Skeletal muscle tissue (tissue), 3 donors: ENCODE measurements at regions not wholly inside any gene's neighbourhood (a gene's known extent, or its start where the extent isn't known, plus 50 kb on each side); places are given as distances from the start of the nearest gene placed in this dataset.
"Not testable (repeated sequence)": the region's sequence is repeated elsewhere in the genome, so short reads cannot be mapped to it uniquely, and the experiment has no call there.

Source experiments
- H3K27ac ChIP-seq: one replicate; pipeline ENCODE4 v1.7.0; 2013; ENCODE audit warnings: mild to moderate bottlenecking, low read depth, low read length, inconsistent platforms
- H3K27me3 ChIP-seq, 3 donors: one replicate each; pipeline ENCODE4 v1.7.0; 2013; ENCODE audit warnings: low read length in 3 of 3; ENCODE audit not compliant: control insufficient read depth in 3 of 3, insufficient read depth in 3 of 3
- H3K36me3 ChIP-seq, 3 donors: one replicate each; pipeline ENCODE4 v1.7.0; 2013; ENCODE audit warnings: low read length in 3 of 3; ENCODE audit not compliant: control insufficient read depth in 3 of 3, insufficient read depth in 3 of 3
- H3K4me1 ChIP-seq, 3 donors: one replicate each; pipeline ENCODE4 v1.7.0; 2013; ENCODE audit warnings: low read length in 3 of 3, mild to moderate bottlenecking in 3 of 3; ENCODE audit not compliant: control insufficient read depth in 3 of 3, insufficient read depth in 3 of 3
- H3K4me3 ChIP-seq, 3 donors: one replicate each; pipeline ENCODE4 v1.7.0; 2013; ENCODE audit warnings: low read length in 3 of 3
- H3K9ac ChIP-seq, 3 donors: one replicate each; pipeline ENCODE4 v1.7.0; 2013; ENCODE audit warnings: low read length in 3 of 3, mild to moderate bottlenecking in 3 of 3, moderate library complexity in 2 of 3, low read depth in 1 of 3
- H3K9me3 ChIP-seq, 3 donors: one replicate each; pipeline ENCODE4 v1.7.0; 2013; ENCODE audit warnings: low read length in 3 of 3; ENCODE audit not compliant: control insufficient read depth in 3 of 3
- donor health status: Osteomylitis.

GRCh38 chr1:47534436-47534835 is 96.6 kb downstream of the FOXD2 start:
- Histone ChIP-seq H3K27me3 (peaks cover 2 to 23% (median 8%) of the 10 kb centered on the region in 3 donors), H3K36me3 (no peaks in the 10 kb centered on the region), H3K27ac (no peak overlapping the region), H3K4me1 (peaks cover 14 to 21% (median 16%) of the 10 kb centered on the region in 3 donors), H3K9ac (no peak overlapping the region), H3K4me3 (no peak overlapping the region), H3K9me3 (peaks cover 0 to 2% (median 0%) of the 10 kb centered on the region in 3 donors)

GRCh38 chr1:47536646-47537118 is 98.8 kb downstream of the FOXD2 start:
- H3K4me1 ChIP-seq = peaks cover 14 to 21% (median 16%) of the 10 kb centered on the region in 3 donors
- H3K27ac ChIP-seq = no peak overlapping the region
- no peaks in the 10 kb centered on the region for H3K36me3 ChIP-seq
- no peaks in the 10 kb centered on the region for H3K9me3 ChIP-seq
- no peak overlapping the region for H3K9ac ChIP-seq
- H3K4me3 ChIP-seq = no peak overlapping the region
- H3K27me3 ChIP-seq = peaks cover 2 to 20% (median 8%) of the 10 kb centered on the region in 3 donors

GRCh38 chr1:47537268-47537667 is 99.4 kb downstream of the FOXD2 start:
- H3K36me3 ChIP-seq = no peaks in the 10 kb centered on the region
- H3K4me1 ChIP-seq = peaks cover 14 to 21% (median 16%) of the 10 kb centered on the region in 3 donors
- peaks cover 2 to 20% (median 8%) of the 10 kb centered on the region in 3 donors for H3K27me3 ChIP-seq
- H3K4me3 ChIP-seq = no peak overlapping the region
- no peaks in the 10 kb centered on the region for H3K9me3 ChIP-seq
- H3K27ac ChIP-seq = no peak overlapping the region
- no peak overlapping the region for H3K9ac ChIP-seq

- no peak overlapping the region for H3K4me3 ChIP-seq
- no peaks in the 10 kb centered on the region for H3K9me3 ChIP-seq
- H3K4me1 ChIP-seq = peaks cover 10 to 19% (median 13%) of the 10 kb centered on the region in 3 donors
- H3K27me3 ChIP-seq = peaks cover under 1 to 20% (median 2%) of the 10 kb centered on the region in 3 donors
- no peak overlapping the region for H3K9ac ChIP-seq
- no peaks in the 10 kb centered on the region for H3K36me3 ChIP-seq
- no peak overlapping the region for H3K27ac ChIP-seq
Measured at GRCh38 chr1:47537966-47538365, 100.1 kb downstream of the FOXD2 start.

GRCh38 chr1:47538530-47538929 is 100.7 kb downstream of the FOXD2 start:
- H3K27ac ChIP-seq, H3K4me3 ChIP-seq, H3K9ac ChIP-seq, H3K9me3 ChIP-seq, H3K36me3 ChIP-seq: not testable (repeated sequence)
- Histone ChIP-seq H3K27me3 (peaks cover 0 to 20% (median 0%) of the 10 kb centered on the region in 3 donors), H3K4me1 (peaks cover 9 to 17% (median 11%) of the 10 kb centered on the region in 3 donors)

- H3K4me1 ChIP-seq, H3K9ac ChIP-seq, H3K27me3 ChIP-seq, H3K36me3 ChIP-seq, H3K27ac ChIP-seq, H3K4me3 ChIP-seq, H3K9me3 ChIP-seq: not testable (repeated sequence)
Measured at GRCh38 chr1:47541705-47542104, 103.9 kb downstream of the FOXD2 start.

- H3K9ac ChIP-seq, H3K27me3 ChIP-seq, H3K4me1 ChIP-seq, H3K4me3 ChIP-seq, H3K9me3 ChIP-seq, H3K36me3 ChIP-seq, H3K27ac ChIP-seq: not testable (repeated sequence)
Measured at GRCh38 chr1:47543089-47543488, 105.2 kb downstream of the FOXD2 start.

GRCh38 chr1:47545912-47546483 is 108.2 kb downstream of the FOXD2 start:
- peaks cover 0 to 4% (median 0%) of the 10 kb centered on the region in 3 donors for H3K27me3 ChIP-seq
- no peak overlapping the region for H3K4me3 ChIP-seq
- no peak overlapping the region for H3K27ac ChIP-seq
- H3K9ac ChIP-seq = no peak overlapping the region
- no peaks in the 10 kb centered on the region for H3K36me3 ChIP-seq
- no peaks in the 10 kb centered on the region for H3K4me1 ChIP-seq
- no peaks in the 10 kb centered on the region for H3K9me3 ChIP-seq

- Histone ChIP-seq H3K27me3 (peaks cover 0 to 4% (median 3%) of the 10 kb centered on the region in 3 donors), H3K9me3 (no peaks in the 10 kb centered on the region), H3K27ac (no peak overlapping the region), H3K9ac (no peak overlapping the region), H3K4me3 (no peak overlapping the region), H3K36me3 (no peaks in the 10 kb centered on the region), H3K4me1 (no peaks in the 10 kb centered on the region)
Measured at GRCh38 chr1:47547753-47548573, 110.1 kb downstream of the FOXD2 start.

GRCh38 chr1:47548637-47549036 is 110.8 kb downstream of the FOXD2 start:
- Histone ChIP-seq H3K27me3 (peaks cover 0 to 7% (median 4%) of the 10 kb centered on the region in 3 donors), H3K9ac (no peak overlapping the region), H3K36me3 (no peaks in the 10 kb centered on the region), H3K27ac (no peak overlapping the region), H3K4me3 (no peak overlapping the region), H3K4me1 (no peaks in the 10 kb centered on the region), H3K9me3 (no peaks in the 10 kb centered on the region)
